HepG2 (cell line): ENCODE measurements at regions not wholly inside any gene's neighbourhood (a gene's known extent, or its start where the extent isn't known, plus 50 kb on each side); places are given as distances from the start of the nearest gene placed in this dataset.
A peak's percentile ranks its signal among the peaks of the same experiment; 100 is the strongest.

Experiments
- GABPA ChIP-seq, 2 experiments: IDR thresholded peaks; 2 replicates each; pipeline ENCODE4 v1.6.1; 2011 to 2016; ENCODE audit warnings: low read depth in 2 of 2, low read length in 1 of 2, missing biosample characterization in 1 of 2, missing genetic modification characterization in 1 of 2
- HDAC1 ChIP-seq: sonication (generic); formaldehyde crosslinking; IDR thresholded peaks from 2 replicates; pipeline ENCODE4 v1.5.1; 2020; ENCODE audit warnings: mild to moderate bottlenecking, missing genetic modification reagents
- HOXA3 ChIP-seq: sonication (generic); formaldehyde crosslinking; IDR thresholded peaks from 2 replicates; pipeline ENCODE4 v1.5.0; 2020; ENCODE audit warnings: missing genetic modification reagents
- NR2F1 ChIP-seq, 2 experiments: fragments of 450-650 bp in 1 of 2; formaldehyde crosslinking in 1 of 2; IDR thresholded peaks; 2 replicates each; pipeline versions ENCODE4 v1.5.0 to v1.6.1; 2016 to 2020; ENCODE audit warnings: mild to moderate bottlenecking in 1 of 2, missing compliant biosample characterization in 1 of 2, missing genetic modification reagents in 1 of 2, moderate library complexity in 1 of 2
- PAX8 ChIP-seq: sonication (generic); formaldehyde crosslinking; IDR thresholded peaks from 2 replicates; pipeline ENCODE4 v1.8.0; 2022; ENCODE audit warnings: mild to moderate bottlenecking, missing genetic modification reagents, borderline replicate concordance
- SOX5 ChIP-seq: IDR thresholded peaks from 2 replicates; pipeline ENCODE4 v1.6.1; 2016; ENCODE audit warnings: borderline replicate concordance
- ZFP62 ChIP-seq: sonication (generic); formaldehyde crosslinking; IDR thresholded peaks from 2 replicates; pipeline ENCODE4 v1.4.0; 2020; ENCODE audit warnings: missing genetic modification reagents
- ZKSCAN8 ChIP-seq: IDR thresholded peaks from 2 replicates; pipeline ENCODE4 v1.6.1; 2016; ENCODE audit warnings: borderline replicate concordance, missing genetic modification reagents, missing compliant biosample characterization
- ZMYM4 ChIP-seq: sonication (generic); formaldehyde crosslinking; IDR thresholded peaks from 2 replicates; pipeline ENCODE4 v1.8.1; 2023; ENCODE audit warnings: mild to moderate bottlenecking, missing genetic modification reagents
- ZNF124 ChIP-seq: sonication (generic); formaldehyde crosslinking; IDR thresholded peaks from 2 replicates; pipeline ENCODE4 v1.4.0; 2020; ENCODE audit warnings: missing genetic modification reagents
- ZNF749 ChIP-seq: sonication (generic); formaldehyde crosslinking; IDR thresholded peaks from 2 replicates; pipeline ENCODE4 v1.8.0; 2022; ENCODE audit warnings: mild to moderate bottlenecking, missing genetic modification reagents, moderate library complexity, borderline replicate concordance
- ZSCAN29 ChIP-seq: sonication (generic); formaldehyde crosslinking; conservative IDR thresholded peaks from 2 replicates; pipeline ENCODE4 v1.4.0; 2020; ENCODE audit warnings: mild to moderate bottlenecking, missing genetic modification reagents
- TF ChIP-seq, protein P1 (sequence below): IDR thresholded peaks from 2 replicates; pipeline ENCODE4 v1.6.1; 2016; ENCODE audit warnings: low read depth
- TF ChIP-seq, protein P2 (sequence below): sonication (generic); formaldehyde crosslinking; IDR thresholded peaks from 2 replicates; pipeline ENCODE4 v1.8.0; 2022; ENCODE audit warnings: mild to moderate bottlenecking, missing genetic modification reagents, borderline replicate concordance
- TF ChIP-seq, protein P3 (sequence below): sonication (generic); formaldehyde crosslinking; IDR thresholded peaks from 2 replicates; pipeline ENCODE4 v1.5.1; 2020; ENCODE audit warnings: missing genetic modification reagents, mild to moderate bottlenecking, borderline replicate concordance
- TF ChIP-seq, protein P4 (sequence below): sonication (generic); formaldehyde crosslinking; IDR thresholded peaks from 2 replicates; pipeline ENCODE4 v1.5.1; 2020; ENCODE audit warnings: mild to moderate bottlenecking, moderate library complexity, missing genetic modification reagents
- TF ChIP-seq, protein P5 (sequence below): sonication (generic); formaldehyde crosslinking; IDR thresholded peaks from 2 replicates; pipeline ENCODE4 v1.5.0; 2020; ENCODE audit warnings: mild to moderate bottlenecking, missing genetic modification reagents

DNA sequence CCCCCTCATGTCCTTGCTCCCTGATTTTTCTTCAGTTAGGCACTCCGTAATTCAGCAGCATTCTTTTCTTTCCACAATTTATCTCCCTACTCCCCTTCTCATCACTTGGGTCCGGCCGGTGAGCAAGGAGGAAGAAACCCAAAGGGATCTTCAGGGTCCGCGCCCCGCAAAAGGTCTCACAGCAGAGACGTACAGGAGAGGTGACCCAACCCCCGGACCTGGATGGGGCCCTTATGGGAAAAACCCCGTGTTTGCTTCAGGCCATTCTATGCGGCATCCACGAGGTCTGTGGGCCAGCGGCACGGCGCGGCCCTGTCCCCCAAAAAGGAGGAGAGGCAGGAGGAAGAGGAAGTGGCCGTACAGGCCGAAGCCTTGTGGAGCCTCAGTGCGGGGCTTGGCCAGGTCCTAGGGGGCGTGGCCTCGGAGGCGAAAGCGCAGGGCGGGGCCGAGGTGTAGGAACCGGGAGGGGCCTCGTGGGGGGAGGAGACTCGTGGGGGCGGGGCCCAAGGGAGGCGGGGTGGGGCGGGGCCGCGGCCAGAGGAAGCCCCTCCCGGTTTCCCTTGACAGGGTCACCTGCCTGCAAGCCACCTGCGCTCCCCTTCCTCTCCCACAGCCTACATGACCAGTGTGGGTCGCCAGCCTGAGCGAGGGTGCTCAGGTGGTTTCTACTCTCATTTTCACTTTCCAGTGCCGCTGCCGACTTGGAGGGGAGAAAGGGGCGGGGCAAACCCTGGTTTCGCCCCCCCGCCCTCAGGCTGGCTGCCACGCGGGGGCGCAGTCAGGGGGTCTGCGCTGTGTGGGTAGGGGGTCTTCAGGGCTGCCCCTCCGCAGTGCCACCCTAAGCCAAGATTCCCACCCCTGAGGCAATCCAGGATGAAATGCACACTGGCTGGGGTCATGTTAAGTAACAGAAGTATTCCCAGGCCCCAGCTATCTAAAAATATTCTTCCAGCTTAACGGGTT lies 156.4 kb upstream of the XPO1 start (continued):
- TF ChIP-seq, protein P1, sequence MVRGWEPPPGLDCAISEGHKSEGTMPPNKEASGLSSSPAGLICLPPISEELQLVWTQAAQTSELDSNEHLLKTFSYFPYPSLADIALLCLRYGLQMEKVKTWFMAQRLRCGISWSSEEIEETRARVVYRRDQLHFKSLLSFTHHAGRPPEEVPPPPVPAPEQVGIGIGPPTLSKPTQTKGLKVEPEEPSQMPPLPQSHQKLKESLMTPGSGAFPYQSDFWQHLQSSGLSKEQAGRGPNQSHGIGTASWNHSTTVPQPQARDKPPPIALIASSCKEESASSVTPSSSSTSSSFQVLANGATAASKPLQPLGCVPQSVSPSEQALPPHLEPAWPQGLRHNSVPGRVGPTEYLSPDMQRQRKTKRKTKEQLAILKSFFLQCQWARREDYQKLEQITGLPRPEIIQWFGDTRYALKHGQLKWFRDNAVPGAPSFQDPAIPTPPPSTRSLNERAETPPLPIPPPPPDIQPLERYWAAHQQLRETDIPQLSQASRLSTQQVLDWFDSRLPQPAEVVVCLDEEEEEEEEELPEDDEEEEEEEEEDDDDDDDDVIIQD (CRISPR knock-in tag), result no peak
- TF ChIP-seq ZKSCAN8 (CRISPR knock-in tag) (no peak), HOXA3 (CRISPR knock-in tag) (peak; percentile 24; the same call in 1 of the 2 replicates), GABPA (IDR thresholded peaks at IDR 0.05; ENCODE audit: low read depth, low read length) (no peak; the same call in 1 of the 2 replicates), GABPA (CRISPR knock-in tag; IDR thresholded peaks at IDR 0.05; ENCODE audit: low read depth) (0 out of 2 replicates have a peak, but pooled peaks have one; percentile 37), ZMYM4 (CRISPR knock-in tag) (peak; percentile 68), HDAC1 (CRISPR knock-in tag) (peak; percentile 50; the same call in 1 of the 2 replicates), ZNF124 (CRISPR knock-in tag) (no peak), ZFP62 (CRISPR knock-in tag) (no peak), ZSCAN29 (no peak), SOX5 (CRISPR knock-in tag) (0 out of 2 replicates have a peak, but pooled peaks have one; percentile 4), PAX8 (no peak), ZNF749 (CRISPR knock-in tag) (no peak), NR2F1 (CRISPR knock-in tag; IDR thresholded peaks at IDR 0.05) (0 out of 4 replicates have a peak, but pooled peaks of 1 of the 2 experiments have one; percentile 24)
- TF ChIP-seq, protein P2, sequence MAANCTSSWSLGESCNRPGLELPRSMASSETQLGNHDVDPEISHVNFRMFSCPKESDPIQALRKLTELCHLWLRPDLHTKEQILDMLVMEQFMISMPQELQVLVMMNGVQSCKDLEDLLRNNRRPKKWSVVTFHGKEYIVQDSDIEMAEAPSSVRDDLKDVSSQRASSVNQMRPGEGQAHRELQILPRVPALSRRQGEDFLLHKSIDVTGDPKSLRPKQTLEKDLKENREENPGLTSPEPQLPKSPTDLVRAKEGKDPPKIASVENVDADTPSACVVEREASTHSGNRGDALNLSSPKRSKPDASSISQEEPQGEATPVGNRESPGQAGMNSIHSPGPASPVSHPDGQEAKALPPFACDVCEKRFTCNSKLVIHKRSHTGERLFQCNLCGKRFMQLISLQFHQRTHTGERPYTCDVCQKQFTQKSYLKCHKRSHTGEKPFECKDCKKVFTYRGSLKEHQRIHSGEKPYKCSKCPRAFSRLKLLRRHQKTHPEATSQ (CRISPR knock-in tag), result no peak
- TF ChIP-seq, protein P3, sequence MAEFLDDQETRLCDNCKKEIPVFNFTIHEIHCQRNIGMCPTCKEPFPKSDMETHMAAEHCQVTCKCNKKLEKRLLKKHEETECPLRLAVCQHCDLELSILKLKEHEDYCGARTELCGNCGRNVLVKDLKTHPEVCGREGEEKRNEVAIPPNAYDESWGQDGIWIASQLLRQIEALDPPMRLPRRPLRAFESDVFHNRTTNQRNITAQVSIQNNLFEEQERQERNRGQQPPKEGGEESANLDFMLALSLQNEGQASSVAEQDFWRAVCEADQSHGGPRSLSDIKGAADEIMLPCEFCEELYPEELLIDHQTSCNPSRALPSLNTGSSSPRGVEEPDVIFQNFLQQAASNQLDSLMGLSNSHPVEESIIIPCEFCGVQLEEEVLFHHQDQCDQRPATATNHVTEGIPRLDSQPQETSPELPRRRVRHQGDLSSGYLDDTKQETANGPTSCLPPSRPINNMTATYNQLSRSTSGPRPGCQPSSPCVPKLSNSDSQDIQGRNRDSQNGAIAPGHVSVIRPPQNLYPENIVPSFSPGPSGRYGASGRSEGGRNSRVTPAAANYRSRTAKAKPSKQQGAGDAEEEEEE (CRISPR knock-in tag), result no peak
- TF ChIP-seq, protein P4, sequence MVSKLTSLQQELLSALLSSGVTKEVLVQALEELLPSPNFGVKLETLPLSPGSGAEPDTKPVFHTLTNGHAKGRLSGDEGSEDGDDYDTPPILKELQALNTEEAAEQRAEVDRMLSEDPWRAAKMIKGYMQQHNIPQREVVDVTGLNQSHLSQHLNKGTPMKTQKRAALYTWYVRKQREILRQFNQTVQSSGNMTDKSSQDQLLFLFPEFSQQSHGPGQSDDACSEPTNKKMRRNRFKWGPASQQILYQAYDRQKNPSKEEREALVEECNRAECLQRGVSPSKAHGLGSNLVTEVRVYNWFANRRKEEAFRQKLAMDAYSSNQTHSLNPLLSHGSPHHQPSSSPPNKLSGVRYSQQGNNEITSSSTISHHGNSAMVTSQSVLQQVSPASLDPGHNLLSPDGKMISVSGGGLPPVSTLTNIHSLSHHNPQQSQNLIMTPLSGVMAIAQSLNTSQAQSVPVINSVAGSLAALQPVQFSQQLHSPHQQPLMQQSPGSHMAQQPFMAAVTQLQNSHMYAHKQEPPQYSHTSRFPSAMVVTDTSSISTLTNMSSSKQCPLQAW (CRISPR knock-in tag), result peak; percentile 39; the same call in 1 of the 2 replicates
- TF ChIP-seq, protein P5, sequence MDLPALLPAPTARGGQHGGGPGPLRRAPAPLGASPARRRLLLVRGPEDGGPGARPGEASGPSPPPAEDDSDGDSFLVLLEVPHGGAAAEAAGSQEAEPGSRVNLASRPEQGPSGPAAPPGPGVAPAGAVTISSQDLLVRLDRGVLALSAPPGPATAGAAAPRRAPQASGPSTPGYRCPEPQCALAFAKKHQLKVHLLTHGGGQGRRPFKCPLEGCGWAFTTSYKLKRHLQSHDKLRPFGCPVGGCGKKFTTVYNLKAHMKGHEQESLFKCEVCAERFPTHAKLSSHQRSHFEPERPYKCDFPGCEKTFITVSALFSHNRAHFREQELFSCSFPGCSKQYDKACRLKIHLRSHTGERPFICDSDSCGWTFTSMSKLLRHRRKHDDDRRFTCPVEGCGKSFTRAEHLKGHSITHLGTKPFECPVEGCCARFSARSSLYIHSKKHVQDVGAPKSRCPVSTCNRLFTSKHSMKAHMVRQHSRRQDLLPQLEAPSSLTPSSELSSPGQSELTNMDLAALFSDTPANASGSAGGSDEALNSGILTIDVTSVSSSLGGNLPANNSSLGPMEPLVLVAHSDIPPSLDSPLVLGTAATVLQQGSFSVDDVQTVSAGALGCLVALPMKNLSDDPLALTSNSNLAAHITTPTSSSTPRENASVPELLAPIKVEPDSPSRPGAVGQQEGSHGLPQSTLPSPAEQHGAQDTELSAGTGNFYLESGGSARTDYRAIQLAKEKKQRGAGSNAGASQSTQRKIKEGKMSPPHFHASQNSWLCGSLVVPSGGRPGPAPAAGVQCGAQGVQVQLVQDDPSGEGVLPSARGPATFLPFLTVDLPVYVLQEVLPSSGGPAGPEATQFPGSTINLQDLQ (CRISPR knock-in tag), result no peak
